B cell (primary cell): ENCODE measurements at regions not wholly inside any gene's neighbourhood (a gene's known extent, or its start where the extent isn't known, plus 50 kb on each side); places are given as distances from the start of the nearest gene placed in this dataset.

ENCODE experiments used
- CTCF ChIP-seq: fragments of 200-600 bp; IDR thresholded peaks from one replicate; pipeline ENCODE4 v1.8.0; 2022; ENCODE audit warnings: antibody characterized with exemption, mild to moderate bottlenecking
- EZH2 ChIP-seq: IDR thresholded peaks from 2 replicates; pipeline ENCODE4 v1.6.1; 2012; ENCODE audit warnings: borderline replicate concordance, low read depth, mild to moderate bottlenecking, moderate library complexity, low read length; ENCODE audit not compliant: insufficient read depth, poor library complexity, severe bottlenecking

GRCh38 chr18:41870191-41870590 lies 84.8 kb upstream of the PIK3C3 start:
- TF ChIP-seq CTCF (no peak), EZH2 (no peak)
